Transverse colon (tissue), 4 donors: ENCODE measurements at regions not wholly inside any gene's neighbourhood (a gene's known extent, or its start where the extent isn't known, plus 50 kb on each side); places are given as distances from the start of the nearest gene placed in this dataset.

Experiments
- DNase-seq: peaks from one replicate; pipeline ENCODE4 v3.0.0-alpha.2; 2019
- H3K27ac ChIP-seq, 4 donors: fragments of 200-600 bp; sonication (generic); 2 replicates each; pipeline ENCODE4 v1.5.1; 2016 to 2018; ENCODE audit warnings: inconsistent platforms in 4 of 4
- H3K27me3 ChIP-seq: fragments of 200-600 bp; sonication (generic); 2 replicates; pipeline ENCODE4 v1.5.1; 2017; ENCODE audit warnings: inconsistent platforms
- H3K36me3 ChIP-seq, 4 donors: fragments of 200-600 bp; sonication (generic); 2 replicates each; pipeline ENCODE4 v1.5.1; 2017 to 2019; ENCODE audit warnings: inconsistent platforms in 4 of 4
- H3K4me1 ChIP-seq, 4 donors: fragments of 200-600 bp; sonication (generic); 2 replicates each; pipeline ENCODE4 v1.5.1; 2017 to 2020; ENCODE audit warnings: inconsistent platforms in 4 of 4
- H3K4me3 ChIP-seq, 4 donors: fragments of 200-600 bp; sonication (generic); 1 replicate in 1 of 4; 2 replicates in 3 of 4; pipeline versions ENCODE4 v1.5.1 to v1.6.1; 2017 to 2019; ENCODE audit warnings: inconsistent platforms in 4 of 4
- H3K9me3 ChIP-seq, 2 donors: fragments of 200-600 bp; sonication (generic); 2 replicates each; pipeline ENCODE4 v1.5.1; 2017 to 2019; ENCODE audit warnings: inconsistent platforms in 2 of 2
- CTCF ChIP-seq, 5 experiments: fragments of 200-600 bp in 3 of 5; fragments of 450-650 bp in 2 of 5; sonication (generic) in 3 of 5; IDR thresholded peaks; 1 replicate in 2 of 5; 2 replicates in 3 of 5; pipeline ENCODE4 v1.5.1; 2016 to 2017; ENCODE audit warnings: antibody characterized with exemption in 5 of 5, inconsistent platforms in 3 of 5, mild to moderate bottlenecking in 2 of 5, moderate library complexity in 1 of 5
- EP300 ChIP-seq: sonication (generic); formaldehyde crosslinking; IDR thresholded peaks from one replicate; pipeline ENCODE4 v1.6.1; 2017; ENCODE audit warnings: antibody characterized with exemption, low read depth
- POLR2A ChIP-seq: fragments of 450-650 bp; IDR thresholded peaks from one replicate; pipeline ENCODE4 v1.6.1; 2016; ENCODE audit warnings: antibody characterized with exemption, mild to moderate bottlenecking, moderate library complexity
- POLR2AphosphoS5 ChIP-seq, 3 donors: sonication (generic); formaldehyde crosslinking; IDR thresholded peaks; one replicate each; pipeline ENCODE4 v1.6.1; 2016; ENCODE audit warnings: antibody characterized with exemption in 3 of 3
- WGBS, 2 donors: methylation state at CpG; one replicate each; pipeline ENCODE4 v1.1.5; 2018; ENCODE audit warnings: low coverage in 1 of 2; 5-methylcytosine and 5-hydroxymethylcytosine counted together
- in situ Hi-C, 4 donors: fragments of 200-750 bp; cut with MboI; loops; one replicate each; pipeline versions ENCODE4 v1.15.0 to v1.15.1; 2017; ENCODE audit warnings: low sequenced_read_pairs in 3 of 4, low pct_ligation_motif_present in 1 of 4, low pct_unique_long_range_greater_than_20kb in 1 of 4
- intact Hi-C: fragments of 100-400 bp; cut with DNase I; formaldehyde crosslinking; loops from one replicate; pipeline ENCODE4 v1.15.1; 2023; ENCODE audit warnings: low total_unique reads

- Histone ChIP-seq H3K27me3 (no peaks in the 10 kb centered on the region), H3K4me1 (no peaks in the 10 kb centered on the region), H3K27ac (no peak overlapping the region), H3K4me3 (no peak overlapping the region), H3K9me3 (no peaks in the 10 kb centered on the region), H3K36me3 (no peaks in the 10 kb centered on the region)
- TF ChIP-seq POLR2A (no peak), POLR2AphosphoS5 (IDR thresholded peaks at IDR 0.05) (no peak), CTCF (IDR thresholded peaks at IDR 0.05) (no peak), EP300 (no peak)
- DNase-seq, result no peak
- 94 to 99% methylated on average over 6 of the region's 6 CpGs for WGBS, 2 donors
- intact Hi-C loops (no loop called here), in situ Hi-C loops (no loop called here)
Observed at GRCh38 chr6:91310178-91310577, 723.3 kb upstream of the MAP3K7 start.

GRCh38 chr6:91305755-91306154, 718.9 kb upstream of the MAP3K7 start:
- Histone ChIP-seq H3K9me3 (no peaks in the 10 kb centered on the region), H3K27me3 (no peaks in the 10 kb centered on the region), H3K4me3 (no peak overlapping the region), H3K4me1 (no peaks in the 10 kb centered on the region), H3K27ac (no peak overlapping the region), H3K36me3 (no peaks in the 10 kb centered on the region)
- DNase-seq, result no peak
- intact Hi-C loops, result no loop called here
- 59 to 77% methylated on average over 2 of the region's 2 CpGs for WGBS, 2 donors
- TF ChIP-seq POLR2A (no peak), POLR2AphosphoS5 (IDR thresholded peaks at IDR 0.05) (no peak), CTCF (IDR thresholded peaks at IDR 0.05) (no peak), EP300 (no peak)
- in situ Hi-C loops, result no loop called here

GRCh38 chr6:91304521-91304920, 717.6 kb upstream of the MAP3K7 start:
- Histone ChIP-seq H3K27ac (no peak overlapping the region), H3K36me3 (no peaks in the 10 kb centered on the region), H3K9me3 (no peaks in the 10 kb centered on the region), H3K4me1 (peaks cover 0 to 4% (median 0%) of the 10 kb centered on the region in 4 donors), H3K27me3 (no peaks in the 10 kb centered on the region), H3K4me3 (no peak overlapping the region)
- WGBS, 2 donors, result 52 to 80% methylated on average over 2 to 3 of the region's 3 CpGs
- in situ Hi-C loops (no loop called here), intact Hi-C loops (no loop called here)
- DNase-seq, result no peak
- TF ChIP-seq POLR2AphosphoS5 (IDR thresholded peaks at IDR 0.05), result no peak
- TF ChIP-seq EP300, result no peak
- no peak for TF ChIP-seq CTCF (IDR thresholded peaks at IDR 0.05)
- no peak for TF ChIP-seq POLR2A

GRCh38 chr6:91303326-91303725, 716.5 kb upstream of the MAP3K7 start:
- H3K4me3 ChIP-seq, result no peak overlapping the region
- DNase-seq, result no peak
- peaks cover 0 to 4% (median 0%) of the 10 kb centered on the region in 4 donors for H3K4me1 ChIP-seq
- no peaks in the 10 kb centered on the region for H3K27me3 ChIP-seq
- 99% methylated on average over 11 of the region's 12 CpGs; no CpG with 5 or more reads in 1 of the 2 donors for WGBS, 2 donors
- intact Hi-C loops (no loop called here), in situ Hi-C loops (no loop called here)
- H3K36me3 ChIP-seq, result no peaks in the 10 kb centered on the region
- TF ChIP-seq CTCF (IDR thresholded peaks at IDR 0.05), result no peak
- no peak for TF ChIP-seq EP300
- TF ChIP-seq POLR2AphosphoS5 (IDR thresholded peaks at IDR 0.05), result no peak
- no peak overlapping the region for H3K27ac ChIP-seq
- no peaks in the 10 kb centered on the region for H3K9me3 ChIP-seq
